Panc1 (cell line): ENCODE measurements at regions not wholly inside any gene's neighbourhood (a gene's known extent, or its start where the extent isn't known, plus 50 kb on each side); places are given as distances from the start of the nearest gene placed in this dataset.

Experiments
- POLR2AphosphoS5 ChIP-seq: IDR thresholded peaks from 2 replicates; pipeline ENCODE4 v1.6.1; 2012; ENCODE audit warnings: mild to moderate bottlenecking, low read depth, low read length, moderate library complexity
- REST ChIP-seq, 2 experiments: IDR thresholded peaks; 2 replicates each; pipeline ENCODE4 v1.6.1; 2011 to 2012; ENCODE audit warnings: low read depth in 2 of 2, control low read depth in 1 of 2, low read length in 1 of 2, mild to moderate bottlenecking in 1 of 2, moderate library complexity in 1 of 2; ENCODE audit not compliant: insufficient read depth in 1 of 2
- SIN3A ChIP-seq: IDR thresholded peaks from 2 replicates; pipeline ENCODE4 v1.6.1; 2012; ENCODE audit warnings: low read depth, mild to moderate bottlenecking, low read length, moderate library complexity, borderline replicate concordance; ENCODE audit not compliant: insufficient read depth
- TCF7L2 ChIP-seq: IDR thresholded peaks from 2 replicates; pipeline ENCODE4 v1.6.1; 2011; ENCODE audit warnings: mild to moderate bottlenecking, low read depth, low read length, inconsistent platforms
- TF ChIP-seq, protein P1 (sequence below): fragments of 450-650 bp; IDR thresholded peaks from 2 replicates; pipeline ENCODE4 v1.5.1; 2017; ENCODE audit warnings: mild to moderate bottlenecking

GRCh38 chr1:69421286-69421685 is 146.4 kb upstream of the LRRC7 start:
- no peak for TF ChIP-seq POLR2AphosphoS5
- TF ChIP-seq, protein P1, sequence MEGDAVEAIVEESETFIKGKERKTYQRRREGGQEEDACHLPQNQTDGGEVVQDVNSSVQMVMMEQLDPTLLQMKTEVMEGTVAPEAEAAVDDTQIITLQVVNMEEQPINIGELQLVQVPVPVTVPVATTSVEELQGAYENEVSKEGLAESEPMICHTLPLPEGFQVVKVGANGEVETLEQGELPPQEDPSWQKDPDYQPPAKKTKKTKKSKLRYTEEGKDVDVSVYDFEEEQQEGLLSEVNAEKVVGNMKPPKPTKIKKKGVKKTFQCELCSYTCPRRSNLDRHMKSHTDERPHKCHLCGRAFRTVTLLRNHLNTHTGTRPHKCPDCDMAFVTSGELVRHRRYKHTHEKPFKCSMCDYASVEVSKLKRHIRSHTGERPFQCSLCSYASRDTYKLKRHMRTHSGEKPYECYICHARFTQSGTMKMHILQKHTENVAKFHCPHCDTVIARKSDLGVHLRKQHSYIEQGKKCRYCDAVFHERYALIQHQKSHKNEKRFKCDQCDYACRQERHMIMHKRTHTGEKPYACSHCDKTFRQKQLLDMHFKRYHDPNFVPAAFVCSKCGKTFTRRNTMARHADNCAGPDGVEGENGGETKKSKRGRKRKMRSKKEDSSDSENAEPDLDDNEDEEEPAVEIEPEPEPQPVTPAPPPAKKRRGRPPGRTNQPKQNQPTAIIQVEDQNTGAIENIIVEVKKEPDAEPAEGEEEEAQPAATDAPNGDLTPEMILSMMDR: no peak
- no peak for TF ChIP-seq SIN3A
- no peak for TF ChIP-seq REST (IDR thresholded peaks at IDR 0.05; ENCODE audit: insufficient read depth in 1 of 2, low read depth in 2 of 2, low read length in 1 of 2)
- no peak for TF ChIP-seq TCF7L2
